ENCODE measurements at regions not wholly inside any gene's neighbourhood (a gene's known extent, or its start where the extent isn't known, plus 50 kb on each side); places are given as distances from the start of the nearest gene placed in this dataset.

DNA sequence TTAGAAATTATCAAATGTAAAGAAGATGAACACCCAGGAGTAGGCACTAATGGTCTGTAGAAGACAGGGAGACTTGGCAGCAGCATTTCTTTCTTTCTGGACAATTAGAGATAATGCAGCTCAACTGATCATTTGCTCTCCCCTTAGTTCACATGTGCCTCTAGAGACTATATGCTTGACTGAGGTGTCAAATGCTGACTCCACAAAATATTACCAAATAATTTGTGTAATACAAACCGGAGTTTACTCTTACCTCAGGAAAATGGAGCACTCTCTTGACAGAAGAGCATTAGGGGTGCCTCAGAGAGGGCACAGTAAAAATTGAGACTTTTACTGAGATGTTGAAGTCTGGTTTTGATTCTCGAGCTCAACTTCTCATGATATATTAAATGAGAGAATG is 131.8 kb downstream of the ATP6V1G3 start:
- Histone ChIP-seq H3K27ac (ENCODE audit: low read depth, low read length) (no peak overlapping the region), H2AK5ac (ENCODE audit: low read depth, low read length) (no peak overlapping the region), H2BK120ac (replicated peaks; ENCODE audit: low read depth, low read length) (no peak overlapping the region), H3K18ac (ENCODE audit: extremely low read depth, low read length) (no peak overlapping the region), H3K23ac (ENCODE audit: insufficient read length) (no peak overlapping the region), H3K79me1 (ENCODE audit: low read depth, low read length) (no peaks in the 10 kb centered on the region), H3K9me3 (ENCODE audit: insufficient read depth in 2 of 2, low read depth in 1 of 2, low read length in 1 of 2) (no peaks in the 10 kb centered on the region), H3K27me3 (replicated peaks in 1 of 4; ENCODE audit: control insufficient read depth in 3 of 4, extremely low read depth in 1 of 4, insufficient read depth in 3 of 4, low read length in 3 of 4) (no peaks in the 10 kb centered on the region), H3K56ac (replicated peaks; ENCODE audit: insufficient read length, low read depth, low read length) (no peak overlapping the region), H4K8ac (ENCODE audit: extremely low read depth, insufficient read depth, low read length) (no peak overlapping the region), H4K5ac (ENCODE audit: insufficient read length, low read depth, low read length) (no peak overlapping the region), H3K4me1 (replicated peaks in 1 of 4; ENCODE audit: control insufficient read depth in 3 of 4, insufficient read depth in 4 of 4, low read length in 3 of 4) (peaks cover 0 to 2% (median 0%) of the 10 kb centered on the region in 4 experiments; a peak in 1 of 7 replicates), H2BK15ac (ENCODE audit: low read length) (no peak overlapping the region), H2AFZ (ENCODE audit: low read length) (no peak overlapping the region), H3K36me3 (ENCODE audit: control insufficient read depth in 2 of 4, insufficient read depth in 4 of 4, low read length in 3 of 4) (no peaks in the 10 kb centered on the region), H4K91ac (replicated peaks; ENCODE audit: insufficient read length, low read length) (no peak overlapping the region), H4K20me1 (replicated peaks in 1 of 2; ENCODE audit: control insufficient read depth in 1 of 2, insufficient read depth in 2 of 2, low read length in 2 of 2) (no peaks in the 10 kb centered on the region), H2BK5ac (ENCODE audit: low read depth, low read length) (no peak overlapping the region), H3K79me2 (ENCODE audit: control insufficient read depth in 1 of 2, insufficient read depth in 2 of 2, low read length in 2 of 2) (no peaks in the 10 kb centered on the region), H2BK12ac (ENCODE audit: low read depth, low read length) (no peak overlapping the region), H3K4ac (replicated peaks; ENCODE audit: insufficient read length, low read depth, low read length) (no peak overlapping the region), H3K4me2 (ENCODE audit: insufficient read depth in 1 of 2, low read depth in 2 of 2, low read length in 2 of 2) (no peak overlapping the region), H3K9ac (replicated peaks in 1 of 4; ENCODE audit: extremely low read depth in 1 of 4, low read depth in 3 of 4, low read length in 3 of 4) (no peak overlapping the region), H3K4me3 (ENCODE audit: extremely low read depth in 1 of 4, insufficient read depth in 2 of 4, low read depth in 3 of 4, low read length in 4 of 4) (no peak overlapping the region), H2BK20ac (ENCODE audit: low read length) (no peak overlapping the region), H3K23me2 (ENCODE audit: low read depth, low read length) (no peaks in the 10 kb centered on the region), H3K14ac (ENCODE audit: insufficient read length) (no peak overlapping the region)
- ChIA-PET POLR2A (ENCODE audit: partially characterized antibody) (interaction anchor here (0.6 kb wide), 1 partner anchor 30 kb away, joined by 3 read pairs; no protein-coding TSS in a partner anchor), CTCF (ENCODE audit: partially characterized antibody) (interaction anchor here (0.6 kb wide), 1 partner anchor 76 kb away, joined by 3 read pairs; no protein-coding TSS in a partner anchor)
- no peak for FAIRE-seq
- 92% methylated on average over 2 of the region's 2 CpGs; no CpG with 5 or more reads in 1 of the 2 experiments for WGBS, 2 experiments (ENCODE audit: extremely low coverage in 1 of 2, insufficient coverage in 1 of 2, insufficient read length in 1 of 2, insufficient replicate concordance in 2 of 2, low coverage in 1 of 2, low lambda C conversion rate in 2 of 2, missing lambda C conversion rate in 1 of 2)
- no peak for DNase-seq (ENCODE audit: low read depth in 1 of 2, low spot score in 2 of 2)
- TF ChIP-seq KDM4A (IDR thresholded peaks at IDR 0.05; ENCODE audit: low read depth, low read length, severe bottlenecking) (no peak), SIN3A (conservative IDR thresholded peaks at IDR 0.05 in 1 of 2, IDR thresholded peaks at IDR 0.05 in 1 of 2; ENCODE audit: low read depth in 1 of 2, low read length in 2 of 2) (no peak), MAFK (IDR thresholded peaks at IDR 0.05; ENCODE audit: low read depth, low read length) (no peak)

Measured in H1 (cell line).